ENCODE measurements at regions not wholly inside any gene's neighbourhood (a gene's known extent, or its start where the extent isn't known, plus 50 kb on each side); places are given as distances from the start of the nearest gene placed in this dataset.

DNA sequence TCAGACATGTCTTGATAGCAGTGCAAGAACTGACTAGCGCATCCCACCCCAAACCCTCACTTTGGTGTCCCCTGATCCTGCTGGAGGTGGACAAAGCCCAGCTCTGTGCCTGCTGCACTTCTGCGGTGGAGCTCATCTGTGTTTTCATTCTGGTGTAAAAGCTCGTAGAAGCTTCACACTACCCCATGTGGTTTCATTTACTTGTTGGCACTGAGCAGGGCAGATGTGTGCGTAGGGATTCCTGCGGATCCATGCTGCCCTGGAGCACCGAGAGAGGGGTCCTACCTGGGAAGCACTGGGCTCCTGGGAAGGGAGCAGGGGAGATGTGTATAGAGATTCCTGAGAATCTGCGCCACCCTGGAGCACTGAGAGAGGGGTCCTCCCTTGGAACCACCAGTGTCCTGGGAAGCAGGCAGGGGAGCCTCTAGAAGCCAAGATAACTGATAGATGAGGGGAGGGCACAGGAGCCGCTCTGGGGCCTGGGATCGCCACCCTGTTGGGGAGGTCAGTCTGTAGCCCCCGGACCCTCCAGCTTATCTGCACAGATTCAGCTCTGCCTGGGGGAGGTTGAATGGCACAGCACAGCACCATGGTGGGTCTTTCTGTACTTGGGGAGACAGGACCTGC, 106.9 kb upstream of the OTOS start:
- ATAC-seq (ENCODE audit: low FRiP score) (no peak), DNase-seq (ENCODE audit: low spot score) (no peak)
- TF ChIP-seq, protein P1, sequence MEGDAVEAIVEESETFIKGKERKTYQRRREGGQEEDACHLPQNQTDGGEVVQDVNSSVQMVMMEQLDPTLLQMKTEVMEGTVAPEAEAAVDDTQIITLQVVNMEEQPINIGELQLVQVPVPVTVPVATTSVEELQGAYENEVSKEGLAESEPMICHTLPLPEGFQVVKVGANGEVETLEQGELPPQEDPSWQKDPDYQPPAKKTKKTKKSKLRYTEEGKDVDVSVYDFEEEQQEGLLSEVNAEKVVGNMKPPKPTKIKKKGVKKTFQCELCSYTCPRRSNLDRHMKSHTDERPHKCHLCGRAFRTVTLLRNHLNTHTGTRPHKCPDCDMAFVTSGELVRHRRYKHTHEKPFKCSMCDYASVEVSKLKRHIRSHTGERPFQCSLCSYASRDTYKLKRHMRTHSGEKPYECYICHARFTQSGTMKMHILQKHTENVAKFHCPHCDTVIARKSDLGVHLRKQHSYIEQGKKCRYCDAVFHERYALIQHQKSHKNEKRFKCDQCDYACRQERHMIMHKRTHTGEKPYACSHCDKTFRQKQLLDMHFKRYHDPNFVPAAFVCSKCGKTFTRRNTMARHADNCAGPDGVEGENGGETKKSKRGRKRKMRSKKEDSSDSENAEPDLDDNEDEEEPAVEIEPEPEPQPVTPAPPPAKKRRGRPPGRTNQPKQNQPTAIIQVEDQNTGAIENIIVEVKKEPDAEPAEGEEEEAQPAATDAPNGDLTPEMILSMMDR (IDR thresholded peaks at IDR 0.05) = no peak

DNA sequence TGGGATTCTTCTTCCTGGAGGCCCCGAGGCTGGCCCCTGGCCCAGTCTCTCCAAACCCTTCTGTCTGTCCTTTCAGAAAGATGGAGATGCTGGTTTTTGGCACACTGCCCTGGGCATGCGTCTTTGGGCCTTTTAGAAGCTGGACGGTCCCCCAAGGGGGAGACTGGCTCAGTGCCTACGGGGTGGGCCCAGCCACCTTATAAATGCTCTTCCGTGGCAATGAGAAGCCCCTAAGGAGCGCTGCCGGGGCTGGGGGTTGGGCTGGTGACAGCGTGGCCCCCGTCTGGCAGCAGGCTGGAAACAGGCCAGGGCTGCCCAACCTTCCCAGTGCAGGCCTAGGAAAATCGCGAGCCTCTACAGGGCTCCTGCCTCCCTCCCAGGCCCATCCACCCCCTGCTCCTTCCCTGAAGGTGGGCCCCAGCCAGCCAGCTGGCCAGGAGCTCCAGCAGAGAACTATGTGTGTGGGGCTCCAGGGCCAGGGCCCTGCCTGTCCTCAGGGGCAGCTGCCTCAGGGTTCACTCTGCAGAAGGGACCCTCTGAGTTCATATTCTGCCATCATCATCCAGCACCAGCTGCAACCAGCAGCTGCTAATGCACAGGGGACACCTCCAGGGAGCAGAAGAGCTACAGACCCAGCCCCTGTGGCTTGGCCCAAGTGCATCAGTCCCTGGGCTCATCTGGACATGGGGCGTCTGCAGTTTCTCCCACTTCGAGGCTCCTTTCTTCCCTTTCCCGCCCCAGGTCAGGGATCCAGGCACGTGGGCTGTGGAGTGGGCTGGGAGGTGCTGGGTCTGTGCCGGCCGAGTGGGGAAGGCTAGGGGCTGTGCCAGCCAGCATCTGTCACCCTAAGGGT, 107.6 kb upstream of the OTOS start:
- ATAC-seq (ENCODE audit: low FRiP score) (no peak), DNase-seq (ENCODE audit: low spot score) (no peak)
- TF ChIP-seq, protein P1 (IDR thresholded peaks at IDR 0.05) = no peak

DNA sequence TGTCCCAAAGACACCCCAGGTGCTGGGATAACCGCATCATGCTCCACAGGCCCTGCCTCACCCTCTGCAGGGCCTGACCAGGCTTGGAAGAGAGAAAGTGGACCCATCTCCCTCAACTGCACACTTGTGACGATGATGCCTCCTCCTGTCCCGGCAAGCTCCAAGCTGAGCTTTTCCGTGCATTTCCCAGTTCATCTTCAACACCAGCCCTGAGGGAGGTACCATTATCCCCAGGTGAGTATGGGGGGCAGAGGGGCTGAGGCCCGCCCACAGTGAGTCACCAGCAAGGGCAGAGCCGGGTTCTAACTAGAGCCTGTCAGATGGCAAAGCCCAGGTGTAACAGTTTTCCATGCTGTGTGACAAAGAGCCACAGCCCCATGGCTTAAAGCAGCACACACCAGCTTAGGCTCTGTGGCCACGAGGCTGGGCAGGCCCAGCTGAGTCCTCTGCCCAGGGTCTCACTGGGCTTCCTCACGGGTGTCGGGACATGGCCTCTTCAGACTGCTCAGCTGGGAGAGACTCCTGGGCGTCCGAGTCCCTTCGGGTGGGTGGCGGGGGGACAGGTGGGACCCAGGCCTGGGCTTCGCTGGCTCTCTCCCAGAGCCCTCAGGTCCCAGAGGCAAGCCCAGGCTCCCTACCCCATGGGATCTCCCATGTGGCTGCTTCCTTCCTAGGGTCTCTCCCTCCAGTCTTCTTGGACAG, 108.4 kb upstream of the OTOS start:
- DNase-seq (ENCODE audit: low spot score) (no peak), ATAC-seq (ENCODE audit: low FRiP score) (no peak)
- TF ChIP-seq, protein P1 (IDR thresholded peaks at IDR 0.05) = no peak

DNA sequence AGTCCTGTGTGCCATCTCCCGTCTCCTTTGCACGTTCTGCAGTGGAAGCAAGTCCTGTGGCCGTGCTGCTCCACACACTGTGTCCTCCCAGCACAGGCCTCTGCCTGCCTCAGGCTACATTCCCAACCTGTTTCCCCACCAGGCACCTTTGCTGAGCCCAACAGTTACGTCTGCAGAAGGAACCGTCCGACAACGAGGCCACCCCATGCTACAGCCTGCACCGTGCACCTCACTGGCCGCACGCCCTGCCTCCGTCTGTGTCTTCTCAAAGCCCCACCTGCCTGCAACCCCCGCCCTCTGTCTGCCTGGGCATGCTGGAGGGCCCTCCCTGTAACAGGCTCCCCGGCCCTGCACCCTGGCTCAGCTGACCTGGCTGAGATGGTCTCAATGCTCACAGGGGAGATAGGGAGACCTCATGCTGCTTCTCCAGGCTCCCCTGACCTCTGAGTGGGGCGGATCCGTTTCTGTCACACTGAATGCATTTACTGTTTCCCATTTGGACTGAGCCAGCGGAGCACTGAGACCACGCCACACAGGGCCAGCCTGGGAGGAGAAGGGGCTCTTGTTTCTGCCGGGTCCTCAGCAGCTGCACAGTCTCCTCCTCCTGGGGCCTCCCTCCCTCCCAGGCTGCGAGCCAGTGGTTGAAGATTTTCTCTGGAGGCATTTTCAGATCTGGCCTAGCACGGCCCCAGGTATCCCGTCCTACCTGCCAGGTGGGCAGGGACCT, 109.1 kb upstream of the OTOS start:
- ATAC-seq (ENCODE audit: low FRiP score) (no peak), DNase-seq (ENCODE audit: low spot score) (no peak)
- TF ChIP-seq, protein P1 (IDR thresholded peaks at IDR 0.05) = no peak

DNA sequence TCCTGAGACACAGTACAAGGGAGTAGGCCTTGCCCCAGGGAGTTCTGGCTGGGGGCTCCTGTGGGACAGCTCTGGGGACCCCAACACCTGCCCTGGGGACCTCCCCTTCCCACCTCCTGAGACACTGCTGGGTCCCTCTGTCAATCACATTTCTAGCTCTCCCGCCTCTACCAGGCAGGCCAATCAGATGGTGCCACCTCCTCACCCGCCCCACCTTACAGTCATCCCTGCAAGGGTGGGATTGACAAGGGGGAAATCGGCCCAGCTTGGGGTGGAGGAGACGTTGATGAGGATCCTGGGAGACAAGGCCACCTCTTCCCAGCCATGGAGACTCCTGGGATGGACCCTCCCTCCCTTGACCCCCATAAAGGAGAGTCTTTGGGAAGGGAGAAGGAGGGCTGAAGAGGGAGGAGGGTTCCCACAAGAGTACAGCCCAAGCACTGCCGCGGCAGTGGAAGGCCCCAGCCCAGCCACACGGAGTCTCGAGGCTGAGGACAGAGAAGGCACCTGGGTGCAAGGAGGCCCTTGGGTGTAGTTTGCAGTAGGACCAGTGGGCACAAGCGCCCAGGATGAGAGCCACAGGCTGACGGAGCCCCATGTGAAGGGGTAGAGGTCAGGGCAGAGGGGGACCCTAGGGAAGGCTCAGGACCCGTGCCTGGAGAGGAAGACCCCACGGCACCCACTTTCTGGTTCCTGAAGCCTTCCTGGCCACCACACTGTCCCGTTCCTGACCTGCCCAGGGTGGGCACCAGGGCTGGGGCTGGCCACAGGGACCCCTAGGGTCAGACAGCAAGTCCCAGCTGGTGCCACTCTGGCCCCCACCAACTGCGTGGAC, 109.9 kb upstream of the OTOS start:
- TF ChIP-seq, protein P1 (IDR thresholded peaks at IDR 0.05) = no peak
- ATAC-seq (ENCODE audit: low FRiP score) (no peak), DNase-seq (ENCODE audit: low spot score) (no peak)

All from omental fat pad (tissue), 3 donors.